Kidney epithelial cell (primary cell): ENCODE measurements at regions not wholly inside any gene's neighbourhood (a gene's known extent, or its start where the extent isn't known, plus 50 kb on each side); places are given as distances from the start of the nearest gene placed in this dataset.
"Not testable (repeated sequence)": the region's sequence is repeated elsewhere in the genome, so short reads cannot be mapped to it uniquely, and the experiment has no call there.

Experiments used
- DNase-seq: peaks from one replicate; pipeline ENCODE4 v3.0.0-alpha.2; 2010; ENCODE audit warnings: low read depth
- H3K27me3 ChIP-seq: 2 replicates; pipeline ENCODE4 v1.6.0; 2011; ENCODE audit warnings: low read length; ENCODE audit not compliant: control insufficient read depth, insufficient read depth
- H3K36me3 ChIP-seq: 2 replicates; pipeline ENCODE4 v1.5.1; 2011; ENCODE audit warnings: low read length; ENCODE audit not compliant: control insufficient read depth, insufficient read depth
- H3K4me3 ChIP-seq: 2 replicates; pipeline ENCODE4 v1.5.1; 2011; ENCODE audit warnings: low read depth, mild to moderate bottlenecking, control low read depth, low read length
- CTCF ChIP-seq: IDR thresholded peaks from 2 replicates; pipeline ENCODE4 v1.5.1; 2011; ENCODE audit warnings: mild to moderate bottlenecking, moderate library complexity, low read length, control low read depth, inconsistent platforms; ENCODE audit not compliant: insufficient read depth, poor library complexity, severe bottlenecking

- TF ChIP-seq CTCF: no peak
- H3K36me3 ChIP-seq: no peaks in the 10 kb centered on the region
- H3K4me3 ChIP-seq: no peak overlapping the region
- DNase-seq: no peak
- H3K27me3 ChIP-seq: no peaks in the 10 kb centered on the region
Measured at GRCh38 chr3:22414239-22414638, 663.2 kb upstream of the ZNF385D start.

GRCh38 chr3:22416838-22417446 is 665.9 kb upstream of the ZNF385D start:
- not testable (repeated sequence) for DNase-seq

GRCh38 chr3:22419261-22419660 is 668.3 kb upstream of the ZNF385D start:
- no peak for TF ChIP-seq CTCF
- Histone ChIP-seq H3K36me3 (no peaks in the 10 kb centered on the region), H3K27me3 (no peaks in the 10 kb centered on the region), H3K4me3 (no peak overlapping the region)
- DNase-seq: no peak

More at GRCh38 chr3:22416838-22417446, 665.9 kb upstream of the ZNF385D start:
- H3K36me3 ChIP-seq, H3K4me3 ChIP-seq, H3K27me3 ChIP-seq: not testable (repeated sequence)

- Histone ChIP-seq H3K36me3 (no peaks in the 10 kb centered on the region), H3K27me3 (no peaks in the 10 kb centered on the region), H3K4me3 (no peak overlapping the region)
- TF ChIP-seq CTCF: no peak
- DNase-seq: no peak
Measured at GRCh38 chr3:22421589-22421988, 670.6 kb upstream of the ZNF385D start.

- no peak for TF ChIP-seq CTCF
- DNase-seq: no peak
- H3K4me3 ChIP-seq: no peak overlapping the region
- H3K36me3 ChIP-seq: no peaks in the 10 kb centered on the region
- no peaks in the 10 kb centered on the region for H3K27me3 ChIP-seq
Measured at GRCh38 chr3:22431334-22431733, 680.3 kb upstream of the ZNF385D start.

GRCh38 chr3:22439626-22440025 is 688.6 kb upstream of the ZNF385D start:
- no peak overlapping the region for H3K4me3 ChIP-seq
- H3K27me3 ChIP-seq: no peaks in the 10 kb centered on the region
- no peak for DNase-seq
- no peak for TF ChIP-seq CTCF
- H3K36me3 ChIP-seq: no peaks in the 10 kb centered on the region
